GM12878 (cell line): ENCODE measurements at regions not wholly inside any gene's neighbourhood (a gene's known extent, or its start where the extent isn't known, plus 50 kb on each side); places are given as distances from the start of the nearest gene placed in this dataset.

ENCODE experiments used
- ATAC-seq: fragments of 200-7000 bp; cut with Tn5 transposase; 3 replicates; pipeline ENCODE4 v1.9.1; 2020; ENCODE audit warnings: mild to moderate bottlenecking, moderate library complexity
- BruUV-seq: library from RNA; stranded (reverse); fragments of 400-500 nt; replicated peaks from 2 replicates; lab custom pipeline; 2021; lab: Mats Ljungman, UMichigan
- CTCF ChIA-PET: fragments of 300-600 bp; sonication (Branson Sonifier 250); formaldehyde crosslinking; extraction: SDS; loops from one replicate; lab custom pipeline; 2021; ENCODE audit warnings: inconsistent platforms; lab: Yijun Ruan, JAX
- POLR2A ChIA-PET: fragments of 350-600 bp; formaldehyde crosslinking; extraction: SDS; loops from one replicate; lab custom pipeline; 2021; ENCODE audit warnings: inconsistent platforms; lab: Charles Lee
- RAD21 ChIA-PET: fragments of 300-600 bp; sonication (Branson Sonifier 250); formaldehyde crosslinking; loops from one replicate; lab custom pipeline; 2023; ENCODE audit warnings: antibody characterized with exemption; ENCODE audit not compliant: unreplicated experiment; lab: Charles Lee
- SMC1A ChIA-PET: fragments of 300-600 bp; sonication (Branson Sonifier 250); formaldehyde crosslinking; loops from one replicate; lab custom pipeline; 2023; ENCODE audit not compliant: unreplicated experiment, uncharacterized antibody; lab: Charles Lee
- DNase-seq: peaks from one replicate; pipeline ENCODE4 v3.0.0-alpha.2; 2011; ENCODE audit warnings: low read depth, low spot score
- FAIRE-seq: peaks from 3 replicates; lab custom pipeline; 2011; peaks lifted over from hg19 to GRCh38; lab: Jason Lieb, UNC
- H2AFZ ChIP-seq: 2 replicates; pipeline ENCODE4 v1.6.0; 2011; ENCODE audit warnings: low read depth, low read length, control low read depth; ENCODE audit not compliant: control insufficient read depth
- H3K27ac ChIP-seq: 2 replicates; pipeline ENCODE4 v1.5.1; 2011; ENCODE audit warnings: control low read depth; ENCODE audit not compliant: control insufficient read depth, insufficient read depth
- H3K27me3 ChIP-seq, 2 experiments: replicated peaks in 1 of 2; 2 replicates each; pipeline versions ENCODE4 v1.6.0 to v1.6.1; 2011; ENCODE audit warnings: low read length in 1 of 2; ENCODE audit not compliant: control insufficient read depth in 2 of 2, insufficient read depth in 2 of 2
- H3K36me3 ChIP-seq, 2 experiments: 2 replicates each; pipeline ENCODE4 v1.5.1; 2011; ENCODE audit warnings: low read length in 1 of 2; ENCODE audit not compliant: control insufficient read depth in 2 of 2, insufficient read depth in 2 of 2
- H3K4me1 ChIP-seq: 2 replicates; pipeline ENCODE4 v1.6.1; 2011; ENCODE audit warnings: mild to moderate bottlenecking, low read length, moderate library complexity, mixed read lengths; ENCODE audit not compliant: control insufficient read depth, insufficient read depth
- H3K4me2 ChIP-seq: 2 replicates; pipeline ENCODE4 v1.6.0; 2011; ENCODE audit warnings: control low read depth; ENCODE audit not compliant: control insufficient read depth, insufficient read depth
- H3K4me3 ChIP-seq: fragments of 200-600 bp; sonication (generic); 2 replicates; pipeline ENCODE4 v1.5.1; 2016
- H3K79me2 ChIP-seq: 2 replicates; pipeline ENCODE4 v1.6.0; 2011; ENCODE audit warnings: low read length; ENCODE audit not compliant: control insufficient read depth, insufficient read depth
- H3K9ac ChIP-seq: 2 replicates; pipeline ENCODE4 v1.8.0; 2011; ENCODE audit warnings: low read length, control low read depth, mixed read lengths; ENCODE audit not compliant: control insufficient read depth, insufficient read depth
- H3K9me3 ChIP-seq: replicated peaks from 3 replicates; pipeline ENCODE4 v1.5.1; 2011; ENCODE audit warnings: mild to moderate bottlenecking, low read length; ENCODE audit not compliant: control insufficient read depth, insufficient read depth
- H4K20me1 ChIP-seq: 2 replicates; pipeline ENCODE4 v1.6.0; 2011; ENCODE audit not compliant: control insufficient read depth, insufficient read depth
- ASH2L ChIP-seq: fragments of 300-600, 200-600 bp; sonication (generic); IDR thresholded peaks from 2 replicates; pipeline ENCODE4 v1.6.1; 2017; ENCODE audit warnings: low read depth, mild to moderate bottlenecking, borderline replicate concordance
- ATF7 ChIP-seq: fragments of 450-650 bp; IDR thresholded peaks from 2 replicates; pipeline ENCODE4 v1.6.1; 2016; ENCODE audit warnings: low read depth, mild to moderate bottlenecking
- BACH1 ChIP-seq: fragments of 450-650 bp; IDR thresholded peaks from 2 replicates; pipeline ENCODE4 v1.6.1; 2017; ENCODE audit warnings: mild to moderate bottlenecking, borderline replicate concordance
- CEBPB ChIP-seq, 2 experiments: fragments of 150-350 bp in 1 of 2; IDR thresholded peaks; 2 replicates each; pipeline ENCODE4 v1.6.1; 2012 to 2014; ENCODE audit warnings: low read depth in 2 of 2, low read length in 2 of 2, borderline replicate concordance in 1 of 2, inconsistent platforms in 1 of 2
- CREB1 ChIP-seq: IDR thresholded peaks from 2 replicates; pipeline ENCODE4 v1.6.1; 2012; ENCODE audit warnings: low read depth, mild to moderate bottlenecking, inconsistent platforms
- EP300 ChIP-seq, 2 experiments: fragments of 150-350 bp in 1 of 2; IDR thresholded peaks; 2 replicates each; pipeline ENCODE4 v1.6.1; 2011 to 2012; ENCODE audit warnings: low read depth in 2 of 2, low read length in 2 of 2, borderline replicate concordance in 1 of 2, improper control_type of control experiment in 1 of 2, inconsistent platforms in 1 of 2; ENCODE audit not compliant: control insufficient read depth in 1 of 2
- GABPA ChIP-seq: IDR thresholded peaks from 2 replicates; pipeline ENCODE4 v1.6.1; 2014; ENCODE audit warnings: antibody characterized with exemption, low read depth, mild to moderate bottlenecking, inconsistent platforms
- HDGF ChIP-seq: fragments of 450-650 bp; IDR thresholded peaks from 2 replicates; pipeline ENCODE4 v1.6.1; 2016; ENCODE audit warnings: antibody characterized with exemption
- JUND ChIP-seq: IDR thresholded peaks from 2 replicates; pipeline ENCODE4 v1.6.1; 2012; ENCODE audit warnings: low read depth, mild to moderate bottlenecking, low read length, improper control_type of control experiment, moderate library complexity
- KAT2A ChIP-seq: conservative IDR thresholded peaks from 2 replicates; pipeline ENCODE4 v1.6.1; 2011; ENCODE audit warnings: low read depth, low read length; ENCODE audit not compliant: control insufficient read depth
- MYB ChIP-seq: fragments of 150-350 bp; IDR thresholded peaks from 2 replicates; pipeline ENCODE4 v1.6.1; 2014; ENCODE audit warnings: mild to moderate bottlenecking, low read depth, low read length, borderline replicate concordance
- SMC3 ChIP-seq: IDR thresholded peaks from 2 replicates; pipeline ENCODE4 v1.6.1; 2011; ENCODE audit warnings: low read length, improper control_type of control experiment, borderline replicate concordance
- TARDBP ChIP-seq: IDR thresholded peaks from 2 replicates; pipeline ENCODE4 v1.6.1; 2016; ENCODE audit warnings: borderline replicate concordance
- TCF3 ChIP-seq: IDR thresholded peaks from 2 replicates; pipeline ENCODE4 v1.6.1; 2012; ENCODE audit warnings: low read depth, mild to moderate bottlenecking, low read length, borderline replicate concordance; ENCODE audit not compliant: insufficient read depth
- TCF7 ChIP-seq: IDR thresholded peaks from 2 replicates; pipeline ENCODE4 v1.6.1; 2014; ENCODE audit warnings: antibody characterized with exemption, borderline replicate concordance
- YY1 ChIP-seq: IDR thresholded peaks from 2 replicates; pipeline ENCODE4 v1.6.1; 2011; ENCODE audit warnings: low read depth, mild to moderate bottlenecking, low read length
- ZNF274 ChIP-seq: IDR thresholded peaks from one replicate; pipeline ENCODE4 v1.8.0; 2011; ENCODE audit not compliant: insufficient read length, insufficient read depth
- WGBS: methylation state at CpG from one replicate; pipeline ENCODE4 v1.1.6; 2016; ENCODE audit warnings: low lambda C conversion rate; ENCODE audit not compliant: insufficient replicate concordance, insufficient coverage; ENCODE audit errors: missing lambda C conversion rate; 5-methylcytosine and 5-hydroxymethylcytosine counted together
- in situ Hi-C: fragments of 300-500 bp; cut with MboI; formaldehyde crosslinking; loops from 9 replicates; pipeline ENCODE4 v1.14.3; 2018; ENCODE audit warnings: mixed read lengths
- intact Hi-C: fragments of 100-400 bp; cut with micrococcal nuclease; formaldehyde crosslinking; loops from one replicate; pipeline ENCODE4 v1.14.2; 2022; ENCODE audit not compliant: unreplicated experiment
- TF ChIP-seq, protein P1 (sequence below): fragments of 450-650 bp; IDR thresholded peaks from 2 replicates; pipeline ENCODE4 v1.6.1; 2017; ENCODE audit warnings: borderline replicate concordance
- TF ChIP-seq, protein P2 (sequence below): fragments of 450-650 bp; formaldehyde crosslinking; IDR thresholded peaks from 2 replicates; pipeline ENCODE4 v1.5.0; 2022; ENCODE audit warnings: mild to moderate bottlenecking, missing genetic modification characterization
- TF ChIP-seq, protein P3 (sequence below): IDR thresholded peaks from 2 replicates; pipeline ENCODE4 v1.6.1; 2012; ENCODE audit warnings: low read depth, low read length, improper control_type of control experiment

DNA sequence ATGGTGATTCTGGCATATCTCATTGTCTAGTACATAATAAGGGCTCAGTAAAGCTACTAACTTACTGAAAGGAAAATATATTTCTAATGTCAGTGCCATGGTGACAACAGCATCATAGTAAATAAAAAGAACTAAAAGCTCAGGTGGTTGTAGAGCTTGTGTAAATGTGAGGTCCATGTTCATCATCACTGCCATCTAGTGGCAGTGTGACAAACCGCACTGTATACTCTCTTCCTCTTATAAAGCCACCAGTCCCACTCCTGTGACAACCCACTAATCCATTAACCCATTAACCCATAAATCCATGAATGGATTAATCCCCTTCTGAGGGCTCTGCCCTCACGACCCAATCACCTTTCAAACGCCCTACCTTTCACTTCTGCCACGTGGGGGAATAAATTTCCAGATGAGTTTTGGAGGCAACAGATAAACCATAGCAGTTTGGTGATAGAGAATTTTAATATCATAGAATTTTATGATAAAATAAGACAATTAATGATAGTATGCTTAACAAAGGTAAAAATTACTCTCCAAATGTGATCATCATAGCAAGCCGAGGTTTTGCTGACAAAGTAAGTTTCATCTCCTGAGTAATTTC is 160.4 kb upstream of the SGCG start:
- WGBS: 0% methylated on average over 5 of the region's 5 CpGs
- DNase-seq (peak; percentile 34), FAIRE-seq (peak; percentile 92), ATAC-seq (peak; percentile 98)
- H3K27me3 ChIP-seq: no peaks in the 10 kb centered on the region
- no peaks in the 10 kb centered on the region for H3K4me1 ChIP-seq
- no peaks in the 10 kb centered on the region for H3K36me3 ChIP-seq
- no peak overlapping the region for H3K27ac ChIP-seq
- BruUV-seq: no TSS peak
- H3K9ac ChIP-seq: no peak overlapping the region
- ChIA-PET RAD21 (interaction anchor here (0.6 to 2.0 kb wide), 21 partner anchors 22 to 1395 kb away, joined by 3 to 84 read pairs (median 4); no protein-coding TSS in a partner anchor), POLR2A (no interaction called here), CTCF (interaction anchor here (0.6 to 3.4 kb wide), 24 partner anchors 9 to 1723 kb away, joined by 3 to 108 read pairs (median 3); no protein-coding TSS in a partner anchor), SMC1A (interaction anchor here (0.6 to 1.4 kb wide), 13 partner anchors 10 to 300 kb away, joined by 3 to 47 read pairs (median 3); no protein-coding TSS in a partner anchor)
- intact Hi-C loops (loop anchor here (1.0 to 10.0 kb wide), 3 partner anchors 218 to 1396 kb away; no protein-coding TSS in a partner anchor), in situ Hi-C loops (no loop called here)
- H3K4me2 ChIP-seq: no peak overlapping the region
- H2AFZ ChIP-seq: no peak overlapping the region
- no peaks in the 10 kb centered on the region for H4K20me1 ChIP-seq
- no peak overlapping the region for H3K4me3 ChIP-seq
- no peaks in the 10 kb centered on the region for H3K9me3 ChIP-seq
- H3K79me2 ChIP-seq: no peaks in the 10 kb centered on the region
- TF ChIP-seq TCF7: no peak
- no peak for TF ChIP-seq GABPA
- TF ChIP-seq, protein P1, sequence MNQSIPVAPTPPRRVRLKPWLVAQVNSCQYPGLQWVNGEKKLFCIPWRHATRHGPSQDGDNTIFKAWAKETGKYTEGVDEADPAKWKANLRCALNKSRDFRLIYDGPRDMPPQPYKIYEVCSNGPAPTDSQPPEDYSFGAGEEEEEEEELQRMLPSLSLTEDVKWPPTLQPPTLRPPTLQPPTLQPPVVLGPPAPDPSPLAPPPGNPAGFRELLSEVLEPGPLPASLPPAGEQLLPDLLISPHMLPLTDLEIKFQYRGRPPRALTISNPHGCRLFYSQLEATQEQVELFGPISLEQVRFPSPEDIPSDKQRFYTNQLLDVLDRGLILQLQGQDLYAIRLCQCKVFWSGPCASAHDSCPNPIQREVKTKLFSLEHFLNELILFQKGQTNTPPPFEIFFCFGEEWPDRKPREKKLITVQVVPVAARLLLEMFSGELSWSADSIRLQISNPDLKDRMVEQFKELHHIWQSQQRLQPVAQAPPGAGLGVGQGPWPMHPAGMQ: no peak
- TF ChIP-seq ZNF274: no peak
- peak; percentile 91 for TF ChIP-seq SMC3
- no peak for TF ChIP-seq TCF3
- TF ChIP-seq YY1: peak; percentile 44; the same call in 1 of the 2 replicates
- TF ChIP-seq TARDBP: no peak
- no peak for TF ChIP-seq JUND
- TF ChIP-seq EP300 (IDR thresholded peaks at IDR 0.05; ENCODE audit: borderline replicate concordance in 1 of 2, control insufficient read depth in 1 of 2, low read depth in 2 of 2, low read length in 2 of 2): no peak
- no peak for TF ChIP-seq HDGF
- TF ChIP-seq, protein P2, sequence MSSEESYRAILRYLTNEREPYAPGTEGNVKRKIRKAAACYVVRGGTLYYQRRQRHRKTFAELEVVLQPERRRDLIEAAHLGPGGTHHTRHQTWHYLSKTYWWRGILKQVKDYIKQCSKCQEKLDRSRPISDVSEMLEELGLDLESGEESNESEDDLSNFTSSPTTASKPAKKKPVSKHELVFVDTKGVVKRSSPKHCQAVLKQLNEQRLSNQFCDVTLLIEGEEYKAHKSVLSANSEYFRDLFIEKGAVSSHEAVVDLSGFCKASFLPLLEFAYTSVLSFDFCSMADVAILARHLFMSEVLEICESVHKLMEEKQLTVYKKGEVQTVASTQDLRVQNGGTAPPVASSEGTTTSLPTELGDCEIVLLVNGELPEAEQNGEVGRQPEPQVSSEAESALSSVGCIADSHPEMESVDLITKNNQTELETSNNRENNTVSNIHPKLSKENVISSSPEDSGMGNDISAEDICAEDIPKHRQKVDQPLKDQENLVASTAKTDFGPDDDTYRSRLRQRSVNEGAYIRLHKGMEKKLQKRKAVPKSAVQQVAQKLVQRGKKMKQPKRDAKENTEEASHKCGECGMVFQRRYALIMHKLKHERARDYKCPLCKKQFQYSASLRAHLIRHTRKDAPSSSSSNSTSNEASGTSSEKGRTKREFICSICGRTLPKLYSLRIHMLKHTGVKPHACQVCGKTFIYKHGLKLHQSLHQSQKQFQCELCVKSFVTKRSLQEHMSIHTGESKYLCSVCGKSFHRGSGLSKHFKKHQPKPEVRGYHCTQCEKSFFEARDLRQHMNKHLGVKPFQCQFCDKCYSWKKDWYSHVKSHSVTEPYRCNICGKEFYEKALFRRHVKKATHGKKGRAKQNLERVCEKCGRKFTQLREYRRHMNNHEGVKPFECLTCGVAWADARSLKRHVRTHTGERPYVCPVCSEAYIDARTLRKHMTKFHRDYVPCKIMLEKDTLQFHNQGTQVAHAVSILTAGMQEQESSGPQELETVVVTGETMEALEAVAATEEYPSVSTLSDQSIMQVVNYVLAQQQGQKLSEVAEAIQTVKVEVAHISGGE (CRISPR knock-in tag): no peak
- no peak for TF ChIP-seq KAT2A
- TF ChIP-seq, protein P3, sequence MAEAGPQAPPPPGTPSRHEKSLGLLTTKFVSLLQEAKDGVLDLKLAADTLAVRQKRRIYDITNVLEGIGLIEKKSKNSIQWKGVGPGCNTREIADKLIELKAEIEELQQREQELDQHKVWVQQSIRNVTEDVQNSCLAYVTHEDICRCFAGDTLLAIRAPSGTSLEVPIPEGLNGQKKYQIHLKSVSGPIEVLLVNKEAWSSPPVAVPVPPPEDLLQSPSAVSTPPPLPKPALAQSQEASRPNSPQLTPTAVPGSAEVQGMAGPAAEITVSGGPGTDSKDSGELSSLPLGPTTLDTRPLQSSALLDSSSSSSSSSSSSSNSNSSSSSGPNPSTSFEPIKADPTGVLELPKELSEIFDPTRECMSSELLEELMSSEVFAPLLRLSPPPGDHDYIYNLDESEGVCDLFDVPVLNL: no peak
- no peak for TF ChIP-seq BACH1
- TF ChIP-seq CREB1: no peak
- no peak for TF ChIP-seq ATF7
- no peak for TF ChIP-seq ASH2L
- TF ChIP-seq MYB: no peak
- TF ChIP-seq CEBPB (IDR thresholded peaks at IDR 0.05; ENCODE audit: borderline replicate concordance in 1 of 2, low read depth in 2 of 2, low read length in 2 of 2): no peak
